Renal cortex interstitium (tissue), 11 donors: ENCODE measurements at regions not wholly inside any gene's neighbourhood (a gene's known extent, or its start where the extent isn't known, plus 50 kb on each side); places are given as distances from the start of the nearest gene placed in this dataset.
A peak's percentile ranks its signal among the peaks of the same experiment; 100 is the strongest.

Experiments
- DNase-seq, 11 donors: peaks; one replicate each; pipeline ENCODE4 v3.0.0-alpha.2; 2013; ENCODE audit warnings: low read depth in 9 of 11, low spot score in 4 of 11; ENCODE audit errors: extremely low read depth in 1 of 11

DNA sequence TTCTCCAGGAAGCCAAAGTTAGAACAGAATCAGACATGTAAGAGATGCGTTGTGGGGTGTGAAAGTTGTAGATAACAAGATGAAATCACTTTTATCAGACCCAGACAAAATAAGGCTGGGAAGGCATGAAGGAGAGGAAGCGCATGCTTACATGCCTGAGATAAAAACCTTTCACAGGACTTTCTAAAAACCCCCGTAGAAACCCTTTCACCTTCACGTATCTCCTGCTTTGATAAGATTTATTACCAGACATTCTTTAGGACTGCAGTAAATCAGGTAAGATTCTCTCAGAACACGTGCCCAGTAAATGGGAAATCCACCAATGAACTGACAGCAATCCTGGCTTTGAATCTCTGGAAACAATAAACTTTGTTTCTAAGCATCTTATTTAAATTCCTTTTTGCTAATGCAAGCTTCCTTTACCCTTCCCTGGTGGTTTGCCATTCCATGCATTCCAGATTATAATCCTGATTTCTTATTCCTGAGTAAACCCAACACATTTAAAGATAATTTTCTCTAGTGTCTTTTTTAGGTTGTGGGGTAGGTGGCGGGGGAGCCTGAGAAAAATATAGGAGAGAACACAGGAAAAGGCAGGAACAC is 254.6 kb upstream of the LDB2 start:
- DNase-seq = no peak

DNA sequence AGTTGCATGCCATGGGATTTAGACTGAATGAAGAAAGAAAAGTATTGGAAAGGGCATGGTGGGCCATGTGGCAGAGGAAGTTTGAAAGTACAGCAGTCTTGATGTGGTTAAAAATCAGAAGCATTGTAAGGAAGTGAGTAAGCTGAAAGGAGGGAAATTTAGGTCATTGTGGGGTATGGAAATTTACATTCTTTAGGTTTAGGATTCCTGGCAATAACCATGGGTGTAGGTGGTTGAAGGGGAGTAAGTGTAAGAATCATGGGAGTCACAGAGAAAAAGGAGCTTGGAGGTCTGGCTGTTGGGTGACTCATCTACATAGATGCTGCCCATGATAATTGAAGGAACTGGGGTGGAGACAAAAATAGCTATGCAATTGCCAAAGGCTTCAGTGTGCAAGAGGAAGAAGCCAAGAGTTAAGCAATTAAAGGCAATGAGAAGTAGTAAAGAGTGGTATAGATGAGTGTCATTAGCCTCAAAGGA is 243.8 kb upstream of the LDB2 start:
- DNase-seq = no peak

DNA sequence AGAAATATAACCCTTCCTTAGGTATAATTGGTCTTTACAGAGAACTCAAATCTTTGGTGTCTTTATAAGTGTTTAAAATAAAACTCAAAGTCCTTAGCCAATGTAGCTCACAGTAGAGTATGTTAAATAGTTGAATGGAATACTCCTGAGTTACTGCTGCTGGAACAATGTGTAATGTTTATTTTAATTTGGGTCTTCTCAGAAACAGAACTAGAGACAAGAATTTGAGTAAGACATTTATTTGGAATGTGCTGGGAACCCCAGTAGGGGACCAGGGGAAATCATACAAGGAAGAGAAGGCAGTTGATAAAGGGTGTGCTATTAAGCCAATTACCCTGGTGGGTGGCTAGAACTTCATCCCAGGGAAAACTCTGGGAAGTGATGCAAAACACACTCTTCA is 240.4 kb upstream of the LDB2 start:
- DNase-seq = no peak

DNA sequence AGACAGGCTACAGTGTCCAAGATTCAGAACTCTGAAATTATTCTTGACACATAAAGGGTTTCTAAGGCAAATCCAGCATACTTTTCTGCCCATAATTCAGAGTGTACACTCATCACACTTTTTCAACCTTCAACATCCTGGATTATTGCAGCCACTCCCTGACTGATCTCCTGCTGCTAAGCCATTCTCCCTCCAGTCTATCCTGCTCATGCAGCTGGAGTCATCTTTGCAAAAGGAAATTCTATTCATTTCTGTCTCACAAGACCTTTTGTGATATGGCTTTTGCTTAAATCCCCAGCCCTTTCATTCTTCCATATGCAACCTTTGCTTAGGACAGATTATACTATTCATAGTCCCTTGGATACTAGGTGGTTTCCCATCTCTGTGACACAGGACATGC is 236.1 kb upstream of the LDB2 start:
- no peak for DNase-seq

DNA sequence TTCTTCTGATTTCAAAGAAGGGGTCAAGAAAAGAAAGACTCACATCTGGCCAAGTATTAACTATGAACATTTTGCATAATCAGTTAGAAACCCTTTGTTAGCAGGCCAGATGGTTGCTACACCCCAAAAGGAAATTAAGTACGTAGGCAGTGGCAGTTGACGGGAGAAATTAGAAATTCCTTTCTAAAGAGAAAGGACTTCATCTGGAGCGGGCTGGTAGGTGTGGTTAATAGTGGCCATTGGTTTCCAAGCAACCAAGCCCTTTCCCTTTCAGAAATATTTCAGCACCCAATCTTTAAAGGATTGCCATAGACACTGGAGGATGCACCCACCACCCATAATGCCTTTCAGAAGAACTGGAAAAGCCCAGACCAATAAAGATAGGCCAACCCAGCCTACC is 235.7 kb upstream of the LDB2 start:
- DNase-seq = no peak

DNA sequence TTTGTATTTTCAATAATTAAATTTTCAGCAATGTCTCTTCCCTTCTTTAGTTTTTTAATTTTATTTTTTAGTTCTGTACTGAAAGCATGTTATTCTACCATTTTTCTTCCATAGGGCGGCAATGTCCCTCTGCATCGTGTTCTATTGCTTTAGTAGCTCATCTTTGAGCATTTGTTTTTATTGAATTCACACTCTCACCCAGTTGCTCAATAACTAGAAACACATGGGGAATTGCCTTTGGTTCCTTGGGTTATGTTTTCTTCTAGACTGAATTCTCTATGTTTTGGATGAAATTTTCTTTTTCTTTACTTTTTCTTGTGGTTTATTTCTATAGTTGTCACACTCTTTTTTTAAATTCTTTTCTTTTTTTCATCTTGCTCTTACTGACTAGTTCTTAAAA is 233.8 kb upstream of the LDB2 start:
- no peak for DNase-seq

DNA sequence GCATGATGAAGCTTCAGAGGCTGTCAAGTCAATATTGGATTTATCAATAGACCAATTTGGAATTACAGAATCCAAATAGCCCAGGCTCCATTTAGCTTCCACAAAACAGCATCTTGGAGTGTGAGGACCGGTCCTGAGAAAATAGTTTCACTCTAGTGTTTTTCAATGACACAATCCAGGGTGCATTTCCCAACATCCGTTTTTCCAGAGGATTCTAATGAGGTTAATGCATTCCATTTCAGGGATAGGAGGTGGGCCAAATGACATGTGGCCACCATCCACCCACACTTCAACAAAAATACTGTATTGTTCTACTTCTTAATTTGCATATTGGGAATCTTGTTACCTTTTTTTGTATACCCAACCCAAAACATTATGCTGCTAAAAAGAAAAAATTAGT is 229.8 kb upstream of the LDB2 start:
- DNase-seq = no peak

DNA sequence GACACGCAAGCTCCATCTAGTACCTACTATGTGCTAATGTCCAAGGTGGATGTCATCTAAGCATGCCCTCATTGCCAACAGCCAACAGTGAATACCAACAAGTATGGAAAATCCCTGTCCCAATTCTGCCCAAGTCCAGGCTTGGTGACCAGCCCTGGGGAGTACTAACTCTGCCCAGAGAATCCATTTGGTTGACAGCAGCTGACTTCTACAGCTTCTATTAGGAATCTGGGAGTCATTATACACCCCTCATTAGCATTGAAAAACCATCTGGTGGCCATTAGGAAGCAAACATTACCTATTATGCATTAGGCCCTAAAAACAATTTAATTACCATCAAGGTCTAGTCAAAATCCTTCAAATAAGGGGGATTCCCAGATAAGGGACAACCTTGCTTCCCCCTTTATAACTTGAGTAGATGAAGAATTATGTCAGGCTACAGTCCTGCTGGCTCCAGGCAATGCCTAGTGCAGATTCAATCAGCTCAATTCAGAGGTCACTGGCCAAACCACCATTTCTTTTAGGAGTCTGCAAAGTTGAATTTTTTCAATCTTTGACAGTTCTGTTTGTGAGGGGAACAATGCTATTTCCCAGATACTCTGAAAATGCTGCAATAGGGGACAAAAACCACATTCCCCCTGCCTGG is 228.0 kb upstream of the LDB2 start:
- no peak for DNase-seq

DNA sequence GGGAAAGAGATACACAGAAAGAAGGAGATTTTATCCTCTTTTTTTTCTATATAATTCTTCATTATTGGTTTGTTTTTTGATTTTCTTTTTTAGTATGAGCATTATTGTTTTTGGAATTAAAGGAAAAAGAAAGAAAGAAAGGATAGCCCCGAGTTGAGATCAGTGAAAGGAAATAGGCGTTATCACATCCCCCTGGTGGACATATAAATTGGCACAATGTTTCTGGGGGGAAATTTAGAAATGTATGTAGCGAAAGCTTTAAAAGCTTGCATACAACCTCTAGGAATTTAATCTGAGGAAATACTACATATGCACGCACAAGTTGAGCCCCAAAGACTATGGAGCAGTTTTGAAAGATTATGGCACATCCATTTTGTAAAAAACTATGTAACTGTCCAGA is 226.3 kb upstream of the LDB2 start:
- no peak for DNase-seq

DNA sequence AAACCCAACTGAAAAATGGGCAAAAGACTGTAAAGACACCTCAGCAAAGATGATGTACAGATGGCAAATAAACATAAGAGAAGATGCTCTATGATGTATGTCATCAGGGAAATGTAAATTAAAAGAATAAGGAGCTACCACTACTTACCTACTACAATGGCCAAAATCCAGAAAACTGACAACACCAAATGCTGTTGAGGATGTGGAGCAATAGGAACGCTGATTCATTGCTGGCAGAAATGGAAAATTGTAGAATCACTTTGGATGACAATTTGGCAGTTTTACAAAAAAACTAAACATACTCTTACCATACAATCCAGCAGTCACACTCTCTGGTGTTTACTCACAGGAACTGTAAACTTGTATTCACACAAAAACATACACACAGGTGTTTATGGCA is 222.3 kb upstream of the LDB2 start:
- no peak for DNase-seq

DNA sequence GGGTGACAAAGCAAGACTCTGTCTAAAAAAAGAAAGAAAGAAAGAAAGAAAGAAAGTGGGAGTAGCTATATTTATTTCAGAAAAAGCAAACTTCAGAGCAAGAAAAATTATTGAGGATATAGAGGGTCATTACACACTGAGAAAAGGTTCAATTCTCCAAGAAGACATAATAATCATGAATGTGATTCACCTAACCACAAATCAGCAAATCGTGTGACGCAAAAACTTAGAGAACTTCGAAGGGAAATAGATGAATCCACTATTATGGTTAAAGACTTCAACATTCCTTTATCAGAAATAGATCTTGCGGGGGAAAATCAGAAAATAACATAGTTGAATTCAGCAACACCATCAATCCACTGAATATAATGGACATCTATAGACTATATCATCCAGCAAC is 219.3 kb upstream of the LDB2 start:
- no peak for DNase-seq

DNA sequence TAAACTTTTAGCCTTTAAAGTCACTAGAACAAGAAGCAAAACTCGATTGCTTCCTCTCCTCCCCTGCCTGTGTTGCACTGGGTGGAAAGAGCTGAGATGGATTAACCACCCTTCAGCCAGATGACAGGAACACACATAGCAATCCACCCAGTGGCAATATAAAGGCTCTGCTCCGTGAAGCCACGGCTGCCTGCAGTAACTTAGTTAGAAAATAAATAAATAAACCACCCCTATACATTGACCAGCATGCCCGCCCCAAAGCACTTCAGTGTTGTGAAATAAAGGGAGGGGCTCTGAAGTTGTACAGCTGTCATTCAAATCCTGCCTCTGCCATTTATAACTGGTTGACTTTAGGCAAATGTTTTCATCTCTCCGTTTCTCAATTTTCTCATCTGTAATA is 217.1 kb upstream of the LDB2 start:
- DNase-seq = no peak

DNA sequence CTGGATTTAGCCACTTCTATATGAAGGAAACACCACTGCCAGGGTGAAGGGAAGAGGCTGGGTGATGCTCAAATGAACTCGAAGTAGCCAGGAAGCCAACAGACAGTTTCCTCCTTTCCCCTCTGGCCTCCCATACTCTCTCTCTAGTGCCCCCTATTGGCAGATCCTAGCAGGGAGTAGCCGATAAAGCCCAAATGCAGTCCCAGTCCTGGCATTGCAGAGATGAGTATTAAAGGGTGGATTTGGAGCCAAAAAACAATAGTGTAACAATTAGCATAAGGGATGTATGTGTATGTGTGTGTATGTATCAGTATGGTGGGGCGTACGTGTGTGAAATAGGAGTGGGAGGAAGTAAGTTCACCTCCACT is 213.8 kb upstream of the LDB2 start:
- peak in 4 of 11 donors; percentile 5 to 12 (median 10) for DNase-seq

DNA sequence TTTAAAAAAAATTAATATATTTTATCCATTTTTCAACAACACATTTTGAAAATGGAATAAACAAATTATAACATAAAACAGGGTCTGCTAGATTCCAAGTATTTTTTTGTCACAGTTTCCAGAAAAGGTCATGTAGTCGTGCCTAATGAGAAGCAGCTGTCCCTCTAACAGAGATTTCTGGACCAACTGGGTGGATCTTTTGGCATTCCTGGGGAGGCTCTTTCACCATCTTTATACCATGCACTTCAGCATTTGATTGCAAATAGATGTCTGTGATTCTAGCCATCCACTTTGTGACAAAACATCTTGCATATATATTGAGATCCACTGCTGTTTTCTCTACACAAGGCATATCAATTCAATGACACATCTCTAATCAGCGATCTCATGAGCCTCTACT is 210.7 kb upstream of the LDB2 start:
- DNase-seq = no peak

DNA sequence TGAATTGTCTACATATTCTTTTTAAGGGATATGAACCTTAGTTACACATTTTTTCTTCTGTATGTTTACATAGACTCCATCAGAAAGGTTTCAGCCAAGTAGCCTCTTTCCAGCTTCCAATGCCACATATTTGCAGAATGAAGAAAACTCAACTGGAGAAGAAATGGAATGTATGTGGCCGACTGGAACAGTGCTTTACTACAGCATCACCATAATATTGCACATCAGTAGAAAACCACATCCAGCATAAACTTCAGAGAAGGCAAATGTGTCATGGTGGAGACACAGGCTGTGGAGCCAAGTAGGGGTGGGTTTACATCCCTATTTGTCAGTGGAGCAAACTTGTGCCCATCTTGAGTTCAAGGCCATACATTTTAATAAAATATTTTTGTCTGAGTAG is 204.8 kb upstream of the LDB2 start:
- no peak for DNase-seq

DNA sequence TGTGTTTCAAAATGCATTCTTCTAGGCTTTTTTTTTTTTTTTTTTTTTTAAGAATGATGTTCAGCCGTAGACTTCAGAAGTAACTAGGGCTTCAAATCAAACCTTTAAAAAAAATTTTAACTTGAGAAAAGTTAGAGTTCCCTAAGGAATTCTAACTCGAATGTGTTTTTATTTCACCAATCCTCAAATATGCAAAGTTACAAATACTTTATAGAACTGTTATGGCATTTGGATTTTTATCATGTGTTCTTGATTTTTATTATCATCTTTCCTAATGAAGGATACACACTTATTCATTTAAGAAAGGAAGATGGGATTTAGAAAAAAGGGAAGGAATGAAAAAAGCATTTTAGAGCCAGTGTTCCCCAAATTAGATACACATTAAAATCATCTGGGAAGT is 200.6 kb upstream of the LDB2 start:
- DNase-seq = no peak

DNA sequence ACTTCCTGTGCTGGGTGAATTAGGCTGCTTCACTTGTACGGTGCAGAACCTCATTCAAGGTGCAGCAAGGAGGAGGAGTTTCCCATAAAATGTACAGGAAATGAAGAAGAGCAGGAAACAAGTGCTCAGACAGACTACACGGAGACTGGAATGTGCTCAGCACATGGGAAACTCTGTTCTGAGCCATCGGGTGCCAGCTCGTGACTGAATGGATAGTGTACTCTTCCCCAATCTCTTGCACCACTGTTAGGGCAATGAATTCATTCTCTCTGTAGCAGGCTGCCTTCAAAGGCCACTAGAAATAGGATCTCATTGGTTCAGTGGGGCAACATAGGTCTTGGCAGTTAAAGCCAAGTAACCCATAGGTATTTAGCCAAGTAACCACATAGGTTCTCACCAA is 200.0 kb upstream of the LDB2 start:
- DNase-seq = no peak

DNA sequence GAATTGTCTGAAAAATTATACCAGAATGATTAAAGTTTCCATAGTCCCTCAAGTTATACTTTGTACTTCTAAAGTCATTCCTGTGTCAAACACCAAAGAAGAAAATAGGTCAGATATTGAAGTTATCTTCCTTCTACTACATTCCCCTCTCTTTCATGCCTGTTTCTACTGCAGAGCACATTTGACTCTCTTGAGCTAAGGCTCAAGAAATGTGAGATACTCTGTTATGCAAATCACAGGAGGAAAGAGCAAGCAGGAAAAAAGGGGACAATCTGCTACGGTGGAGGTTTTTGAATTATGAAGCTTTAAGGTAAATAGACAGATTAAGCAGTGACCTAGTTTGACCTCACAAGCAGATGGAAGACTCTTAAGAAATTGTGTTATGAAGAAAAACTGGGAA is 198.9 kb upstream of the LDB2 start:
- DNase-seq = no peak

DNA sequence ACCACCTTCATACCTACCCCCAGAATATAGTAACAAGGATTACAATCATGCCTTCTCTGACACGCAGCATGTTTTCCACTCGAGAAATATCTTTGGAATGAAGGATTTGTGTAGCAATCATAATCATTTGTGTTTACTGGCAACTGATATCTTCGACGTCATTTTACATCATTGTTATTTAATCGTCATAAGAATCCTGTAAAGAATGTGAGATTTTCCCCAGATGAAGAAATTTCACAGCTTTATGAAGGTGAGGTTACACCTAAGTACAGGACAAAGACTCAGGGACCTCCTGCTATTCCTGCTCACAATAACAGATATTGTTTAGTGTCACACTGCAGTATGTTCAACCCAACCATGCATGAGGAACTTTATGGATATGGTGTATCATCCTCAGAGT is 198.2 kb upstream of the LDB2 start:
- DNase-seq = no peak

DNA sequence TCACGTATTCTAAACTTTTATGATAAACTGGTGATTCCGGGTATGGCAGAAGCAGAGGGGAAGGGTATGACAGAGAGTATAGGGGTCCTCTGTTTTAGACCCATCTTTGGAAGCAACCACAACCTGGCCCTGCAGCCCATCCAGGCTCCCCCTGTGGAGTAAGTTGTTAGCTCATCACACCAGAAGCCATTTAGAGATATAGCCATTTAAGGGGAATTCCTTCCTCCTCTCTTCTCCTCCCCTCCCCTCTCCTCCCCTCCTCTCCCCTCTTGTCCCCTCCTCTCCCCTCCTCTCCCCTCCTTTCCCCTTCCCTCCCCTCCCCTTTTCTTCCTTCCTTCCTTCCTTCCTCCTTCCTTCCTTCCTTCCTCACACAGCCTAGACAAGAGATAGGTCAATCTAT is 197.3 kb upstream of the LDB2 start:
- DNase-seq = no peak

DNA sequence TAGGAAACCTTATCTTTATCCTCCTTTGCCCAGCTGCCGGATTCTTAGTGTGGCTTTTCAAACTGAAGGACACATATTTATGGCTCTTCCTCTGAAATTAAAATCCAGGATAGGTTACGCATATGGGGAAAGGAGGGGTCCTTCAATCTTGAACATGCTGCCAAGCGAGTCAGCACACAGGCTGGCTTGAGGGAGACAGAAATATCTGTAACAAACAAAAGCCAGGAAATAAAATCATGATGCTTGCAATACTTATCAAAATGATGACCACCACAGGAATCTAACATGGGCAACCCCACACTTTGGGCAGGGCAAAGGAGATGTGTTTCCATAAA is 196.4 kb upstream of the LDB2 start:
- DNase-seq = peak in 3 of 11 donors; percentile 2 to 12 (median 6)
